ENCODE measurements at regions not wholly inside any gene's neighbourhood (a gene's known extent, or its start where the extent isn't known, plus 50 kb on each side); places are given as distances from the start of the nearest gene placed in this dataset.
"Not testable (repeated sequence)": the region's sequence is repeated elsewhere in the genome, so short reads cannot be mapped to it uniquely, and the experiment has no call there.

DNA sequence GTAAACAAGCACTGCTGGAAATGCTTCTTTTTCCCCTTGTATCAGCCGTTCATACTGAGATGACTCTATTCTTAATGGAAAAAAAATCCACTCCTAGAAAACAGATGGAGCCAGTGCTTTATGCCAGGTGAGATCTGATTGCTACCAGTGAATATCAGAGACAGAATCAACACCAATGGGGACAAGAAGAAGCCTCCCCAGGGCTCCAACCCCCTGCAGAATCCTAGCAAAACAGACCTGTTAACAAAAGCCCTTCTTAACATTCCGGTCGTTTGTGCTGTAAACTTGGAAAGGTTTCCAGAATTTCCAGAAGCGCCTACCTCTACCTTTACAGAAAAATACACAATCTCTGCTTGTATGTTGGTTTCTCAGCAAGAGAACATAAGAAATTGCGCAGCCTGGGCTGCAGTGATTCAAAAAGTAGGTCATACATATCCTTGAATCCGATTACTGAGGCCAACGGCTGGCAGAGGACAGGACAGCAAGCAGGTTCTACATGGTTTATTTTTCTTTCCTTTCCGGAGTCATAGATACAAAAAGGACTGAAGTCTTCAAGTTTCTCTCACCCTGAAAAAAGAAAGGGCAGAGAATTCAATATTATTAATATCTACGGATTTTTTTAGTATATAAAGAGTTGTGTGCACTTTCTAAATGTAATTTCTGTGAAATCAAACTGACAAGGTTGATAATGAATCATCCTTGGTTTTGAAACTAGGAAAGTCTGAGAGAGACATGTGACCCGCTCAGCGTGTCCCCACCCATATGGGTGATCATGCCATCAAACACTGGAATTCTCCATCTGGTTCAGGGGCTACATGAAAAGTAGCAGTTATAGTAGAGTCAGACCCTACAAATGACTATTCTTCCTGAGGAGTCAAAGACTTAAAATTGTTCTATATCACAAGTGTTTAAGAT lies 266.7 kb upstream of the MGAT5 start:
- Histone ChIP-seq H3K4me3 (ENCODE audit: low read depth, low read length) (no peak overlapping the region), H3K4me1 (ENCODE audit: control insufficient read depth, insufficient read depth, low read length, unreplicated experiment) (no peaks in the 10 kb centered on the region), H3K36me3 (ENCODE audit: insufficient read depth, low read length) (no peaks in the 10 kb centered on the region), H3K27me3 (ENCODE audit: insufficient read depth, low read length) (no peaks in the 10 kb centered on the region), H3K79me2 (ENCODE audit: control insufficient read depth, insufficient read depth, low read length, unreplicated experiment) (no peaks in the 10 kb centered on the region), H2AFZ (ENCODE audit: low read length, unreplicated experiment) (no peak overlapping the region), H3K27ac (ENCODE audit: low read depth, low read length) (no peak overlapping the region)

DNA sequence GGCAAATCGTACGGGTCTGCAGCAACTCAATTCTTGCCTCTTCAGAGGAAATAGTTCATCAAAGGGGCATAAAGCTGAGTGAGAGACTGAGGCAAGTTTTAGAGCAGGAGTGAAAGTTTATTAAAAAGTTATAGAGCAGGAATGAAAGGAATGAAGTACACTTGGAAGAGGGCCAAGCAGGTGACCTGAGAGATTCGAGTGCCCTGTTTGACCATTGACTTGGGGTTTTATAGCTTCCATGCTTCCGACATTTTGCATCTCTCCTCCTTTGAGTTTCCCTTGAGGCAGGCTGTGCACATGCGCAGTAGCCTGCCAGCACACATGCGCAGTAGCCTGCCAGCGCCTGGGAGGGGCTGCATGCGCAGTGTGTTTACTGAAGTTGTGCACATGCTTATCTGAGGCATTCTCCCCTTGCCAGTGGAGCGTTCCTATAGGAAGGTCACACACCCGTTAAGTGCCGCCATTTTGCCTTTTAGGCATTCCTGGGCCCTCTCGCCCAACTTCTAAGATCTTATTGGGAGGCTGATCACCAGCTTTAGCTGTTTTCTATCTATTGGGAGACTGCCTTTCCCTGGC lies 265.5 kb upstream of the MGAT5 start:
- no peak overlapping the region for H2AFZ ChIP-seq (ENCODE audit: low read length, unreplicated experiment)
- H3K27ac ChIP-seq (ENCODE audit: low read depth, low read length): no peak overlapping the region
- no peaks in the 10 kb centered on the region for H3K4me1 ChIP-seq (ENCODE audit: control insufficient read depth, insufficient read depth, low read length, unreplicated experiment)

DNA sequence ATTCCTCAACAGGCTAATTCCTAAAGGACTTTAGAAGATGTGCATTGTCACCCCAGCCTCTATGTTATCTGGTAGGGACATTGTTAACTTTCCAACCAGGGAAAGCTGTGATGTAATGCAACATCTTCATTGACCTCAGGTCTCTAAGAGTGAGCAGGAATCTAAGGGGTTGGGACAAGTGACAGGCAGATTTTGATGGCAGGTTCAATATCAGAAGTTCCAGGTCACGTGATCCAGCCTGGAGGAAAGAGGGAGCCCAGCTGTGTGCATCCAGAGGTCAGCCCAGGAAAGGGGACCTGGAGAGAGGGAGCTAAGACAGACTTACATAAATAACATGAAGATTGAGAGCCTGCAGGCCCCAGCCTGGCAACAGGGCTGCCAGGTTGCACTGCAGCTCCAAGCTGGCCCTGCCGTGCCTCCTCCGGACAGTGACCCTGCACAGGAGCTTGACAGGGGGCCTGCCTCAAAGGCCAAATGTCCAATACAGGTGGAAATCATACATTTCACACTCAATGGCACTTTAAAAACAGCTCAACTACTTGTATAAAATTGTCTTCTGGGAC lies 262.2 kb upstream of the MGAT5 start:
- Histone ChIP-seq H2AFZ (ENCODE audit: low read length, unreplicated experiment) (no peak overlapping the region), H3K79me2 (ENCODE audit: control insufficient read depth, insufficient read depth, low read length, unreplicated experiment) (no peaks in the 10 kb centered on the region), H3K4me3 (ENCODE audit: low read depth, low read length) (no peak overlapping the region), H3K4me1 (ENCODE audit: control insufficient read depth, insufficient read depth, low read length, unreplicated experiment) (no peaks in the 10 kb centered on the region), H3K36me3 (ENCODE audit: insufficient read depth, low read length) (no peaks in the 10 kb centered on the region), H3K27me3 (ENCODE audit: insufficient read depth, low read length) (no peaks in the 10 kb centered on the region), H3K27ac (ENCODE audit: low read depth, low read length) (no peak overlapping the region)

More for the DNA sequence above, 265.5 kb upstream of the MGAT5 start:
- H3K4me3 ChIP-seq (ENCODE audit: low read depth, low read length): no peak overlapping the region
- H3K36me3 ChIP-seq (ENCODE audit: insufficient read depth, low read length): no peaks in the 10 kb centered on the region
- no peaks in the 10 kb centered on the region for H3K27me3 ChIP-seq (ENCODE audit: insufficient read depth, low read length)
- H3K79me2 ChIP-seq (ENCODE audit: control insufficient read depth, insufficient read depth, low read length, unreplicated experiment): no peaks in the 10 kb centered on the region

DNA sequence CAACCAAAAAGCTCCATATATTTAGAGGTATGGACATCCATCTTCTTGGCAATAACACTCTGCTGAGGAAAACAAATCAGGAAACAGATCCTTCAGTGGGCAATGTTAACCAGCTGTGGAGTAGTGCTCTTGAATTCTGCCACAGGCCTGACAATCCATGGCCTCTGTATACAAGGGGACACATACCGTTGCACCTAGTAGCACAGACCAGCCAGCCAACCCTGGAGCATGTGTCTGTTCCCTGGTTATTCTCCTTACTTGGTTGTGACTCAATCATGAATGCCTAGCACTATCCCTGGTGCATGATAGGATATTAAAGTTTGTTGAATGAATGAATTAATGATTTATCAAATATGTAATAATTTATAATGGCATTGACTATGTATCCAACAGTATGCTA lies 261.4 kb upstream of the MGAT5 start:
- Histone ChIP-seq H2AFZ (ENCODE audit: low read length, unreplicated experiment) (no peak overlapping the region), H3K4me3 (ENCODE audit: low read depth, low read length) (no peak overlapping the region)

DNA sequence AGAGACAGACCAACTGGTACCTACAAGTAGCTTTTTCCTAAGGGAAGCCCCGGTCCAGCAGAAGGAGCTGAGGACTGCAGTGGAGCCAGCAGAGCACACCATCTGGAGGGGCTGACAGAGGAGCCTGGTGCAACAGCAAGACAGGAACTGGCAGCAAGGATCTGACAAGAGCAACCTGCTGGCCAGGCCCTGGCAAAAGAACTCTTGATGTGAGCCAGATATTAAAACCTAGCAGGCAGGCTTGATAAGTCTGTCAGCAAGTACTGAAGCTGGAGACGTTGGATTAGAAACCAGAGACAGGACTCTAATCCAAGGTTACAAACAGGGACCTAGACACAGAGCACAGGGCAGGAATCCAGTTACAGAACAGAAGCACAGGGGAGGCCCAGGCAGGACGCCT lies 260.7 kb upstream of the MGAT5 start:
- H2AFZ ChIP-seq (ENCODE audit: low read length, unreplicated experiment): no peak overlapping the region
- no peak overlapping the region for H3K4me3 ChIP-seq (ENCODE audit: low read depth, low read length)
- no peaks in the 10 kb centered on the region for H3K27me3 ChIP-seq (ENCODE audit: insufficient read depth, low read length)
- no peak overlapping the region for H3K27ac ChIP-seq (ENCODE audit: low read depth, low read length)
- H3K4me1 ChIP-seq (ENCODE audit: control insufficient read depth, insufficient read depth, low read length, unreplicated experiment): no peaks in the 10 kb centered on the region
- no peaks in the 10 kb centered on the region for H3K36me3 ChIP-seq (ENCODE audit: insufficient read depth, low read length)
- H3K79me2 ChIP-seq (ENCODE audit: control insufficient read depth, insufficient read depth, low read length, unreplicated experiment): no peaks in the 10 kb centered on the region

More for the DNA sequence above, 261.4 kb upstream of the MGAT5 start:
- H3K36me3 ChIP-seq (ENCODE audit: insufficient read depth, low read length): no peaks in the 10 kb centered on the region
- no peaks in the 10 kb centered on the region for H3K4me1 ChIP-seq (ENCODE audit: control insufficient read depth, insufficient read depth, low read length, unreplicated experiment)
- H3K27ac ChIP-seq (ENCODE audit: low read depth, low read length): no peak overlapping the region
- no peaks in the 10 kb centered on the region for H3K79me2 ChIP-seq (ENCODE audit: control insufficient read depth, insufficient read depth, low read length, unreplicated experiment)
- H3K27me3 ChIP-seq (ENCODE audit: insufficient read depth, low read length): no peaks in the 10 kb centered on the region

DNA sequence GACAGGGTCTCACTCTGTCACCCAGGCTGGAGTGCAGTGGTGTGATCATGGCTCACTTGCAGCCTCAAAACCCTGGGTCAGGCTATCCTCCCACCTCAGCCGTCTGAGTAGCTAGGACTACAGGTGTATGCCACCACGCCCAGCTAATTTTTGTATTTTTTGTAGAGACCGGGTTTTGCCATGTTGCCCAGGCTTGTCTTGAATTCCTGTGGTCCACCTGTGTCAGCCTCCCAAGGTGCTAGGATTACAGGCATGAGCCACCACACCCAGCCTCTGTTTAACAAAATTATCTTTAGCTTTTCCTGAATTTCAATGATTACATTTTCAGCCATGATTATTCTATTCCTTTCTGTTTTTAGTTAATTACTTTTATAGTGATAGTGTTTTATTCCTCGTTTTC lies 255.1 kb upstream of the MGAT5 start:
- H2AFZ ChIP-seq (ENCODE audit: low read length, unreplicated experiment); H3K4me1 ChIP-seq (ENCODE audit: control insufficient read depth, insufficient read depth, low read length, unreplicated experiment); H3K27me3 ChIP-seq (ENCODE audit: insufficient read depth, low read length); H3K36me3 ChIP-seq (ENCODE audit: insufficient read depth, low read length); H3K79me2 ChIP-seq (ENCODE audit: control insufficient read depth, insufficient read depth, low read length, unreplicated experiment); H3K4me3 ChIP-seq (ENCODE audit: low read depth, low read length); H3K27ac ChIP-seq (ENCODE audit: low read depth, low read length): not testable (repeated sequence)

DNA sequence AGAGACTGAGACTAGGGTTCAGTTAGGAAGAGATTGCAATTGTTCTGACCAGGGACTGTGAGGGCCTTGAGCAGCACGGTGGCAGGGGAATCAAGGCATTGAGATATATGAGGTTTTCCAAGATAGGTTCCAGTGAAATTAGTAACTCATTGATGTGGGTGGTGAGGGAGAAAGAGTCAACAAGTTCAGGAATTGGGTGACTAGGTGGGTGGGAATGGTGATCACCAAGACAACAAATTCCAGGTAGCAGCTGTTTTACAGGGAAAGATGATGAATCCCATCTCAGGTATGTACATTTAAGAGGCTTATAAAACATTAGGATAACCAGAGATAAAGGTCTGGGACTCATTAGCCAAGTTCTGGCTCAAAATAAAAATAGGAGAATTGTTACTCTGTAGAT lies 251.5 kb upstream of the MGAT5 start:
- no peaks in the 10 kb centered on the region for H3K79me2 ChIP-seq (ENCODE audit: control insufficient read depth, insufficient read depth, low read length, unreplicated experiment)
- no peaks in the 10 kb centered on the region for H3K36me3 ChIP-seq (ENCODE audit: insufficient read depth, low read length)
- peaks cover 4% of the 10 kb centered on the region; the same call in 1 of the 2 replicates for H3K27me3 ChIP-seq (ENCODE audit: insufficient read depth, low read length)
- H3K27ac ChIP-seq (ENCODE audit: low read depth, low read length): no peak overlapping the region
- no peaks in the 10 kb centered on the region for H3K4me1 ChIP-seq (ENCODE audit: control insufficient read depth, insufficient read depth, low read length, unreplicated experiment)
- no peak overlapping the region for H2AFZ ChIP-seq (ENCODE audit: low read length, unreplicated experiment)
- no peak overlapping the region for H3K4me3 ChIP-seq (ENCODE audit: low read depth, low read length)

DNA sequence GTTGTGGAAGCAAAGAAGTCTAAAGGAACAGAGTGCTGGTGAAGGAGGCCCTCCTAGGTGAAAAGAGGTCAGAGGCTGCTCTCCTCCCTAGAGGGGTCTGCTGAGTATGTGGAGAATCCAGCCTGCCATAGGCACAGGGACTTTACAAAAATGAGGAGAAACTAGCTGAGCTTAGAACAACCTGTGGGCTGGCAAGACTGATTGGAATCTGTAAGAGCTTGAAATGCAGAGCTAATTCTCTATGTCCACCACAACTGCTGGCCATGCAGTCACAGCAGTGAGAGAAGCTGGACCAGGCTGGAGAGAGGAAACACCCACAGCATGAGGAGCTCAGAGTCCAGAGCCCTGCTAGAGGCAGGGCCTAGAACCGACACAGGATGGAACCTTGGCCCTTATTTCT lies 251.0 kb upstream of the MGAT5 start:
- no peaks in the 10 kb centered on the region for H3K79me2 ChIP-seq (ENCODE audit: control insufficient read depth, insufficient read depth, low read length, unreplicated experiment)
- no peak overlapping the region for H3K4me3 ChIP-seq (ENCODE audit: low read depth, low read length)
- H3K4me1 ChIP-seq (ENCODE audit: control insufficient read depth, insufficient read depth, low read length, unreplicated experiment): no peaks in the 10 kb centered on the region
- H2AFZ ChIP-seq (ENCODE audit: low read length, unreplicated experiment): no peak overlapping the region
- H3K36me3 ChIP-seq (ENCODE audit: insufficient read depth, low read length): no peaks in the 10 kb centered on the region
- H3K27me3 ChIP-seq (ENCODE audit: insufficient read depth, low read length): peaks cover 7% of the 10 kb centered on the region; the same call in 1 of the 2 replicates
- H3K27ac ChIP-seq (ENCODE audit: low read depth, low read length): no peak overlapping the region

DNA sequence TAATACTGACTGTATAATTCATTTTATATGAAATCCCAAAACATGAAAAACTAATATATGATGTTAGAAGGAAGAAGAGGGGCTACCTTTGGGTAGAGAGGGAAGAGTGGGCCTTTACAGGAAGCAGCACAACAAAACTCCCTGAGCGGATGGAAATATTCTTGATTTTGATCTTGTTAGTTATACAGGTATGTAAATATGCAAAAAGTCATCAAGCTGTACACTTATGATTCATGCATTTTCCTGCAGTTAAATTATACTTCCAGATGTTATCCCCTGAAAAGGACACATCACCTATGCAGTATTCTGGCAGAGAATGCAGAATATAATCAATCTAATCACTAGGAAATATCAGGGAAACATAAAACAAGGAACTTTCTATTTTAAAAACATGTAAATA lies 249.4 kb upstream of the MGAT5 start:
- peaks cover 7% of the 10 kb centered on the region; the same call in 1 of the 2 replicates for H3K27me3 ChIP-seq (ENCODE audit: insufficient read depth, low read length)
- no peak overlapping the region for H3K4me3 ChIP-seq (ENCODE audit: low read depth, low read length)
- no peak overlapping the region for H2AFZ ChIP-seq (ENCODE audit: low read length, unreplicated experiment)
- H3K79me2 ChIP-seq (ENCODE audit: control insufficient read depth, insufficient read depth, low read length, unreplicated experiment): no peaks in the 10 kb centered on the region
- H3K27ac ChIP-seq (ENCODE audit: low read depth, low read length): no peak overlapping the region
- H3K36me3 ChIP-seq (ENCODE audit: insufficient read depth, low read length): no peaks in the 10 kb centered on the region
- no peaks in the 10 kb centered on the region for H3K4me1 ChIP-seq (ENCODE audit: control insufficient read depth, insufficient read depth, low read length, unreplicated experiment)

DNA sequence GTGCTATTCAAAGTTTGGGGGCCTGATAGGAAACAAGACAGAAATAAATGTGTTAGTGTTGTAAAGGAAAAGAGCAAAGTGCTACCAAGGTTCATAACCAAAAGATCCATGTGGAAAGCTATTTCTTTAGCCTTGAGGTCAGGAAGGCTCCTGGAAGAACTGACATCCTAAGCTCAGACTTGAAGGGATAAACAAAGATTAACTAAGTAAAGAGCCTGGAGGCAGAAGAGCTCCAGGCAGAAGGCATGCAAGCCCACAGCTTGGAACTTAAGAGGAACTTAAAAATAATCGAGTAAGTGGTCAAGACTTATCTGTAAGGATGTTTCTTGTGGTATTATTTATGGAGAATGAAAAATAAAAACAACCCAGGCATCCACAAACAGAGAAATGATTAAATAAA lies 245.0 kb upstream of the MGAT5 start:
- Histone ChIP-seq H3K36me3 (ENCODE audit: insufficient read depth, low read length) (no peaks in the 10 kb centered on the region), H3K27me3 (ENCODE audit: insufficient read depth, low read length) (peaks cover 7% of the 10 kb centered on the region), H3K27ac (ENCODE audit: low read depth, low read length) (no peak overlapping the region), H2AFZ (ENCODE audit: low read length, unreplicated experiment) (no peak overlapping the region), H3K79me2 (ENCODE audit: control insufficient read depth, insufficient read depth, low read length, unreplicated experiment) (no peaks in the 10 kb centered on the region), H3K4me3 (ENCODE audit: low read depth, low read length) (no peak overlapping the region), H3K4me1 (ENCODE audit: control insufficient read depth, insufficient read depth, low read length, unreplicated experiment) (no peaks in the 10 kb centered on the region)

DNA sequence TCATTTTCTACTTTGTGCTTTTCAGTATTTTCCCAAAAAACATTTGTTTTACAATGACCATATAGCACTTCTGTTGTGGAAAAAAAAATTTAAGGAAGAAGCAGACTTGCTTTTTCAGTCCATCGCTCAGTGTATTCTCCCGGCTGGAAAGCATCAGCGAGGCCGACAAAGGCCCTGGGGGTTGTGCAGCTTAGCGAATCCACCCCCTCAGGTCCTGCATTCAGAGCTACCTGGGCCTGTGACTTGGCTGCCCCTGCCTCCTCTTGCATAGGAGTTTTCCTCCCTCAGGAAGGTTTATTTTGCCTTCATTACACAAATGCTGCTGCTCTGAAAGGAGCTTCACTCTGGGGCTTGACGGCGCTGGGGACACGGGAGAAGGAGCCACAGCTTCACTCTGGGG lies 244.4 kb upstream of the MGAT5 start:
- no peak overlapping the region for H3K27ac ChIP-seq (ENCODE audit: low read depth, low read length)
- H3K36me3 ChIP-seq (ENCODE audit: insufficient read depth, low read length): no peaks in the 10 kb centered on the region
- H3K4me3 ChIP-seq (ENCODE audit: low read depth, low read length): no peak overlapping the region
- H3K79me2 ChIP-seq (ENCODE audit: control insufficient read depth, insufficient read depth, low read length, unreplicated experiment): no peaks in the 10 kb centered on the region
- no peak overlapping the region for H2AFZ ChIP-seq (ENCODE audit: low read length, unreplicated experiment)
- H3K4me1 ChIP-seq (ENCODE audit: control insufficient read depth, insufficient read depth, low read length, unreplicated experiment): no peaks in the 10 kb centered on the region
- peaks cover 7% of the 10 kb centered on the region for H3K27me3 ChIP-seq (ENCODE audit: insufficient read depth, low read length)

All from ACC112 (cell line).